ENCODE measurements at regions not wholly inside any gene's neighbourhood (a gene's known extent, or its start where the extent isn't known, plus 50 kb on each side); places are given as distances from the start of the nearest gene placed in this dataset.
"Not testable (repeated sequence)": the region's sequence is repeated elsewhere in the genome, so short reads cannot be mapped to it uniquely, and the experiment has no call there.

DNA sequence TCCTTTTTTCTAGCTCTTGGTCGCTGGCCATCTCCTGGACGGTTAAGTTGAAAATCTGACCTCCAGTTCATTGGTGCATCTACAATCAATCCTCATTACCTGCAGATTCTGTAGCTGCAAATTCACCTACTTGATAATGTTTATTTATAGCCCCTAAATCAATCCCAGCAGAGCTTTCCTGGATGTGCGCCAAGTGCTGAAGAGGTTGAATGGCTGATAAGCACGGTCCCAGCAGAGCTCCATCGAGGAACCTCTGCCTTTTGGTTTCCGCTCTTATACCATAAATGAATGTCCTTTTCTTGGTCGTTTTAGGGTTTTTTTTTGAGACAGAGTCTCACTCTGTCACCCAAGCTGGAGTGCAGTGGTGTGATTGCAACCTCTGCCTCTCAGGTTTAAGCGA, 99.8 kb upstream of the ALDH3B2 start:
- TF ChIP-seq, protein P1, sequence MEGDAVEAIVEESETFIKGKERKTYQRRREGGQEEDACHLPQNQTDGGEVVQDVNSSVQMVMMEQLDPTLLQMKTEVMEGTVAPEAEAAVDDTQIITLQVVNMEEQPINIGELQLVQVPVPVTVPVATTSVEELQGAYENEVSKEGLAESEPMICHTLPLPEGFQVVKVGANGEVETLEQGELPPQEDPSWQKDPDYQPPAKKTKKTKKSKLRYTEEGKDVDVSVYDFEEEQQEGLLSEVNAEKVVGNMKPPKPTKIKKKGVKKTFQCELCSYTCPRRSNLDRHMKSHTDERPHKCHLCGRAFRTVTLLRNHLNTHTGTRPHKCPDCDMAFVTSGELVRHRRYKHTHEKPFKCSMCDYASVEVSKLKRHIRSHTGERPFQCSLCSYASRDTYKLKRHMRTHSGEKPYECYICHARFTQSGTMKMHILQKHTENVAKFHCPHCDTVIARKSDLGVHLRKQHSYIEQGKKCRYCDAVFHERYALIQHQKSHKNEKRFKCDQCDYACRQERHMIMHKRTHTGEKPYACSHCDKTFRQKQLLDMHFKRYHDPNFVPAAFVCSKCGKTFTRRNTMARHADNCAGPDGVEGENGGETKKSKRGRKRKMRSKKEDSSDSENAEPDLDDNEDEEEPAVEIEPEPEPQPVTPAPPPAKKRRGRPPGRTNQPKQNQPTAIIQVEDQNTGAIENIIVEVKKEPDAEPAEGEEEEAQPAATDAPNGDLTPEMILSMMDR (conservative IDR thresholded peaks at IDR 0.05): not testable (repeated sequence)
- not testable (repeated sequence) for TF ChIP-seq ZFX (IDR thresholded peaks at IDR 0.05)

All from C4-2B (cell line).